Thoracic aorta (tissue), 2 donors: ENCODE measurements at regions not wholly inside any gene's neighbourhood (a gene's known extent, or its start where the extent isn't known, plus 50 kb on each side); places are given as distances from the start of the nearest gene placed in this dataset.

Experiments used
- ATAC-seq: fragments of 150-250 bp; one replicate; pipeline ENCODE4 v1.8.0; 2017; ENCODE audit warnings: low read depth; ENCODE audit not compliant: insufficient number of reproducible peaks, low FRiP score
- DNase-seq: peaks from one replicate; pipeline ENCODE4 v3.0.0-alpha.2; 2020; ENCODE audit warnings: low spot score
- H3K27ac ChIP-seq, 2 donors: fragments of 200-600 bp; sonication (generic); 1 replicate in 1 of 2; 2 replicates in 1 of 2; pipeline ENCODE4 v1.5.1; 2016; ENCODE audit warnings: mild to moderate bottlenecking in 2 of 2, moderate library complexity in 2 of 2
- H3K27me3 ChIP-seq: fragments of 200-600 bp; sonication (generic); replicated peaks from 2 replicates; pipeline ENCODE4 v1.6.0; 2016; ENCODE audit warnings: mild to moderate bottlenecking; ENCODE audit not compliant: insufficient read depth
- H3K36me3 ChIP-seq: fragments of 200-600 bp; sonication (generic); one replicate; pipeline ENCODE4 v1.5.1; 2016
- H3K4me1 ChIP-seq, 2 donors: fragments of 200-600 bp; sonication (generic); 1 replicate in 1 of 2; 2 replicates in 1 of 2; pipeline versions ENCODE4 v1.5.1 to v1.6.0; 2016; ENCODE audit warnings: low read depth in 2 of 2, mild to moderate bottlenecking in 1 of 2; ENCODE audit not compliant: control insufficient read depth in 1 of 2
- H3K4me3 ChIP-seq: fragments of 200-600 bp; sonication (generic); 2 replicates; pipeline ENCODE4 v1.5.1; 2016; ENCODE audit warnings: mild to moderate bottlenecking
- H3K9me3 ChIP-seq: fragments of 200-600 bp; sonication (generic); 2 replicates; pipeline ENCODE4 v1.5.1; 2016
- TF ChIP-seq, protein P1 (sequence below): fragments of 200-600 bp; sonication (generic); IDR thresholded peaks from one replicate; pipeline ENCODE4 v1.5.1; 2019; ENCODE audit warnings: antibody characterized with exemption

DNA sequence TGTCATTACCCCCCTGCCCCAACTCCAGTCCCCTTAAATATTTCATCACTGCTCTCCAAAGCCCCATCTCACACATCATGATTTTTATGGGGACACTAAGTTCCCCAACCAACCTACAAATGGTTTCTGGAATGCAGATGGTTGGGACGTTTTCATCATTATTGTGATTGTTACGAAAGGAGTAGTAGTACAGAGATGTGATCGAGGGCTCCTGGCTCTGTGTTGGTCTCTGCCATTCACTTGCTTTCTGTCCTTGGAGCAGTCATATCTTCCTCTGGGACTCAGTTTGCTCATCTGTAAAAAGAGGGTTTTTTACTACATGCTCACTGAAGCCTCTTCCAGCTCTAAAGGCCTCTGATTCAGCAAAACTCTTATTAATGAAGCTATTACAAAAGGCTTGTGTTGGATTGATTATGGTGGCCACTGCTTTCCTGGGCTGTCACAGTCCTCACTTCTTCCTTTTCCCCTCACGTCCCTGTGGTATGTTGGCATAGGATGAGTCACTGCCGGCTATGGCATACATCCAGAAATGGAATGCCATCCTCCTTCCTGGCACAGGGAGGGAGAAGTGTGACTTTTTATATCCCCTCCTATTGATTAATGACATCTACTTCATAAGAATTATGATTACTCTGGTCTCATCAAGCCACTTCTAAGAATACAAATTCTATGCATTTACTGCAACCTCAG lies 593.7 kb downstream of the METTL15 start:
- TF ChIP-seq, protein P1, sequence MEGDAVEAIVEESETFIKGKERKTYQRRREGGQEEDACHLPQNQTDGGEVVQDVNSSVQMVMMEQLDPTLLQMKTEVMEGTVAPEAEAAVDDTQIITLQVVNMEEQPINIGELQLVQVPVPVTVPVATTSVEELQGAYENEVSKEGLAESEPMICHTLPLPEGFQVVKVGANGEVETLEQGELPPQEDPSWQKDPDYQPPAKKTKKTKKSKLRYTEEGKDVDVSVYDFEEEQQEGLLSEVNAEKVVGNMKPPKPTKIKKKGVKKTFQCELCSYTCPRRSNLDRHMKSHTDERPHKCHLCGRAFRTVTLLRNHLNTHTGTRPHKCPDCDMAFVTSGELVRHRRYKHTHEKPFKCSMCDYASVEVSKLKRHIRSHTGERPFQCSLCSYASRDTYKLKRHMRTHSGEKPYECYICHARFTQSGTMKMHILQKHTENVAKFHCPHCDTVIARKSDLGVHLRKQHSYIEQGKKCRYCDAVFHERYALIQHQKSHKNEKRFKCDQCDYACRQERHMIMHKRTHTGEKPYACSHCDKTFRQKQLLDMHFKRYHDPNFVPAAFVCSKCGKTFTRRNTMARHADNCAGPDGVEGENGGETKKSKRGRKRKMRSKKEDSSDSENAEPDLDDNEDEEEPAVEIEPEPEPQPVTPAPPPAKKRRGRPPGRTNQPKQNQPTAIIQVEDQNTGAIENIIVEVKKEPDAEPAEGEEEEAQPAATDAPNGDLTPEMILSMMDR: no peak
- DNase-seq (no peak), ATAC-seq (no peak)

GRCh38 chr11:28699701-28700100 lies 591.5 kb downstream of the METTL15 start:
- no peak for ATAC-seq
- TF ChIP-seq, protein P1: no peak

More for the DNA sequence above, 593.7 kb downstream of the METTL15 start:
- Histone ChIP-seq H3K27me3 (no peaks in the 10 kb centered on the region), H3K4me1 (no peaks in the 10 kb centered on the region), H3K36me3 (no peaks in the 10 kb centered on the region), H3K9me3 (no peaks in the 10 kb centered on the region), H3K27ac (no peak overlapping the region), H3K4me3 (no peak overlapping the region)

GRCh38 chr11:28697920-28698827 lies 590.0 kb downstream of the METTL15 start:
- Histone ChIP-seq H3K27me3 (no peaks in the 10 kb centered on the region), H3K27ac (no peak overlapping the region), H3K9me3 (no peaks in the 10 kb centered on the region), H3K4me3 (no peak overlapping the region), H3K36me3 (no peaks in the 10 kb centered on the region), H3K4me1 (no peaks in the 10 kb centered on the region)
- no peak for ATAC-seq
- DNase-seq: no peak
- TF ChIP-seq, protein P1: peak; percentile 68

More at GRCh38 chr11:28699701-28700100, 591.5 kb downstream of the METTL15 start:
- no peaks in the 10 kb centered on the region for H3K36me3 ChIP-seq
- no peak overlapping the region for H3K4me3 ChIP-seq
- no peak for DNase-seq
- no peaks in the 10 kb centered on the region for H3K27me3 ChIP-seq
- H3K27ac ChIP-seq: no peak overlapping the region
- no peaks in the 10 kb centered on the region for H3K9me3 ChIP-seq
- no peaks in the 10 kb centered on the region for H3K4me1 ChIP-seq

DNA sequence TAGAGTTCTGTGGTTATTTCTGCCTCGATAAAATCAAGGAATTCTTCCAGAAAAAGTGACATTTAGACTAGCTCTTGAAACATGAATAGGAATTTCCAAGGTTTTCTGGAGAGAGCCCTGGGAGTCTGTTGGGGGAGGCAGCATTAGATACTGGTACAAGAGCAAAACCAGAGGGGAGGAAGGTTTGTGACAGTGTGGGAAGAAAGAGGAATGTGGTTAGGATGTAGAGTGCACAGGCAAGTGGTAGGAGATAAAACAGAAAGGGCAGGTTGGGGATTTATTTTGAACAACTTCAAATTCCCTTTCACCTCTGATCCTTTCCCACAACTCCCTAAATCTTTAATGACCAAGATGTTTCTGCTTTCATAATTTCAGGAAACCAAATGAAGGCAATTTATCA lies 588.4 kb downstream of the METTL15 start:
- no peak for ATAC-seq
- TF ChIP-seq, protein P1: no peak
- H3K4me1 ChIP-seq: no peaks in the 10 kb centered on the region
- H3K4me3 ChIP-seq: no peak overlapping the region
- no peaks in the 10 kb centered on the region for H3K36me3 ChIP-seq
- no peaks in the 10 kb centered on the region for H3K9me3 ChIP-seq
- H3K27ac ChIP-seq: no peak overlapping the region
- DNase-seq: no peak
- H3K27me3 ChIP-seq: no peaks in the 10 kb centered on the region

DNA sequence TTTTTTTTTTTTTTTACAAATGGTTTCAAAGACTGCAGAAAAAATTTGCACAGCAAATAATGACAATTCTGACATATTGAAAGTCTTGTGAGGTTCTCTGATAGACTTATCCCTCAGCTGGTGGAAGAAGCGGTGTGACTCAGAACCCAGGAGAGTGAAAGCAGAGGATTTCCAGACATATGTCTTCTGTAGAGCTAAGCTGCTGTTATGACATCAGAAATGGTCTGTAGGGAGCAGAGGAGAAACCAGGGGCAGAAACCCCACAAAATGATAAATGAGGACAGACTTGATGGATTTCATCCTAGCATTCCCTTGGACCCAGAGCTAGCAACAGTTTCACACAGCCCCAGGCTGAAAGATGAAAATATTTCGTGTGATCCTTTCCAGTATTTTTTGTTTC lies 582.6 kb downstream of the METTL15 start:
- Histone ChIP-seq H3K9me3 (no peaks in the 10 kb centered on the region), H3K4me1 (no peaks in the 10 kb centered on the region), H3K27ac (no peak overlapping the region), H3K4me3 (no peak overlapping the region), H3K36me3 (no peaks in the 10 kb centered on the region), H3K27me3 (no peaks in the 10 kb centered on the region)
- no peak for ATAC-seq
- DNase-seq: no peak
- TF ChIP-seq, protein P1: no peak
